HEK293 (cell line): ENCODE measurements at regions not wholly inside any gene's neighbourhood (a gene's known extent, or its start where the extent isn't known, plus 50 kb on each side); places are given as distances from the start of the nearest gene placed in this dataset.

Source experiments
- CTCF ChIA-PET: fragments of 350-600 bp; formaldehyde crosslinking; extraction: SDS; loops from one replicate; lab custom pipeline; 2021; ENCODE audit warnings: antibody characterized with exemption; lab: Yijun Ruan, JAX
- POLR2A ChIA-PET: fragments of 300-600 bp; formaldehyde crosslinking; extraction: SDS; loops from one replicate; lab custom pipeline; 2020; ENCODE audit warnings: antibody characterized with exemption, inconsistent platforms; lab: Yijun Ruan, JAX
- H3K27ac ChIP-seq: fragments of 200-500 bp; sonication (Bioruptor generic); 2 replicates; pipeline ENCODE4 v1.5.1; 2014; ENCODE audit warnings: low read depth, low read length, control low read depth, inconsistent platforms; ENCODE audit errors: extremely low read depth
- H3K36me3 ChIP-seq, 2 experiments: fragments of 200-500 bp in 1 of 2; sonication (Bioruptor generic) in 1 of 2; 1 replicate in 1 of 2; 2 replicates in 1 of 2; pipeline ENCODE4 v1.5.1; 2014 to 2017; ENCODE audit warnings: inconsistent platforms in 2 of 2, low read length in 2 of 2; ENCODE audit not compliant: control insufficient read depth in 2 of 2, insufficient read depth in 1 of 2
- H3K4me1 ChIP-seq: fragments of 200-500 bp; sonication (Bioruptor generic); 2 replicates; pipeline ENCODE4 v1.5.1; 2014; ENCODE audit warnings: mild to moderate bottlenecking, low read length, inconsistent platforms; ENCODE audit not compliant: control insufficient read depth, insufficient read depth
- H3K4me3 ChIP-seq: 2 replicates; pipeline ENCODE4 v1.5.1; 2011; ENCODE audit warnings: low read depth, mild to moderate bottlenecking, control low read depth, low read length, moderate library complexity
- H3K9me3 ChIP-seq: fragments of 200-500 bp; sonication (Bioruptor generic); 2 replicates; pipeline ENCODE4 v1.5.1; 2014; ENCODE audit warnings: low read depth, low read length, inconsistent platforms; ENCODE audit not compliant: control insufficient read depth, insufficient read depth
- HOXD13 ChIP-seq: sonication (generic); formaldehyde crosslinking; IDR thresholded peaks from 2 replicates; pipeline ENCODE4 v1.8.0; 2022; ENCODE audit warnings: missing genetic modification reagents, borderline replicate concordance
- KLF1 ChIP-seq: fragments of 450-650 bp; formaldehyde crosslinking; IDR thresholded peaks from 2 replicates; pipeline ENCODE4 v1.5.1; 2016; ENCODE audit warnings: missing biosample characterization, missing genetic modification characterization
- SP2 ChIP-seq: fragments of 450-650 bp; formaldehyde crosslinking; IDR thresholded peaks from 2 replicates; pipeline ENCODE4 v1.5.1; 2016; ENCODE audit warnings: missing biosample characterization, missing genetic modification characterization
- SP3 ChIP-seq: fragments of 450-650 bp; formaldehyde crosslinking; IDR thresholded peaks from 2 replicates; pipeline ENCODE4 v1.5.1; 2016; ENCODE audit warnings: missing biosample characterization, missing genetic modification characterization
- TCF7L2 ChIP-seq: IDR thresholded peaks from 2 replicates; pipeline ENCODE4 v1.6.1; 2011; ENCODE audit warnings: low read depth, mild to moderate bottlenecking, inconsistent platforms, low read length, moderate library complexity, borderline replicate concordance
- ZBTB21 ChIP-seq: fragments of 450-650 bp; formaldehyde crosslinking; IDR thresholded peaks from 2 replicates; pipeline ENCODE4 v1.5.1; 2017; ENCODE audit warnings: missing biosample characterization, missing genetic modification characterization
- ZNF248 ChIP-seq: fragments of 450-650 bp; formaldehyde crosslinking; IDR thresholded peaks from 2 replicates; pipeline ENCODE4 v1.5.1; 2017; ENCODE audit warnings: missing biosample characterization, missing genetic modification characterization
- ZNF433 ChIP-seq: fragments of 450-650 bp; formaldehyde crosslinking; IDR thresholded peaks from 2 replicates; pipeline ENCODE4 v1.5.1; 2016; ENCODE audit warnings: missing biosample characterization, missing genetic modification characterization, low read depth
- ZNF48 ChIP-seq: fragments of 450-650 bp; formaldehyde crosslinking; IDR thresholded peaks from 2 replicates; pipeline ENCODE4 v1.5.1; 2016; ENCODE audit warnings: missing biosample characterization, missing genetic modification characterization
- ZNF596 ChIP-seq: fragments of 450-650 bp; IDR thresholded peaks from 2 replicates; pipeline ENCODE4 v1.5.0; 2018; ENCODE audit warnings: missing biosample characterization, mild to moderate bottlenecking, missing genetic modification characterization, moderate library complexity
- ZNF600 ChIP-seq: fragments of 450-650 bp; formaldehyde crosslinking; IDR thresholded peaks from 2 replicates; pipeline ENCODE4 v1.5.1; 2016; ENCODE audit warnings: missing biosample characterization, missing genetic modification characterization
- ZNF701 ChIP-seq: fragments of 450-650 bp; formaldehyde crosslinking; IDR thresholded peaks from 2 replicates; pipeline ENCODE4 v1.5.1; 2016; ENCODE audit warnings: missing biosample characterization, missing genetic modification characterization
- ZNF791 ChIP-seq: fragments of 450-650 bp; formaldehyde crosslinking; IDR thresholded peaks from 2 replicates; pipeline ENCODE4 v1.5.1; 2016; ENCODE audit warnings: missing biosample characterization, missing genetic modification characterization
- ZSCAN23 ChIP-seq: fragments of 450-650 bp; formaldehyde crosslinking; IDR thresholded peaks from 2 replicates; pipeline ENCODE4 v1.5.1; 2016; ENCODE audit warnings: missing biosample characterization, missing genetic modification characterization
- ZSCAN30 ChIP-seq: fragments of 450-650 bp; IDR thresholded peaks from 2 replicates; pipeline ENCODE4 v1.5.1; 2018; ENCODE audit warnings: missing biosample characterization, mild to moderate bottlenecking, missing genetic modification characterization, moderate library complexity
- TF ChIP-seq, protein P1 (sequence below): fragments of 450-650 bp; formaldehyde crosslinking; IDR thresholded peaks from 2 replicates; pipeline ENCODE4 v1.5.1; 2016; ENCODE audit warnings: missing biosample characterization, missing genetic modification characterization, borderline replicate concordance
- TF ChIP-seq, protein P2 (sequence below): fragments of 450-650 bp; formaldehyde crosslinking; IDR thresholded peaks from 2 replicates; pipeline ENCODE4 v1.5.1; 2016; ENCODE audit warnings: missing biosample characterization, missing genetic modification characterization, borderline replicate concordance
- TF ChIP-seq, protein P3 (sequence below): fragments of 450-650 bp; formaldehyde crosslinking; IDR thresholded peaks from 2 replicates; pipeline ENCODE4 v1.5.1; 2016; ENCODE audit warnings: missing biosample characterization, missing genetic modification characterization
- TF ChIP-seq, protein P4 (sequence below): fragments of 450-650 bp; formaldehyde crosslinking; IDR thresholded peaks from 2 replicates; pipeline ENCODE4; 2016; ENCODE audit warnings: missing biosample characterization, missing genetic modification characterization
- TF ChIP-seq, protein P5 (sequence below): fragments of 450-650 bp; formaldehyde crosslinking; IDR thresholded peaks from 2 replicates; pipeline ENCODE4 v1.5.1; 2016; ENCODE audit warnings: missing biosample characterization, missing genetic modification characterization

DNA sequence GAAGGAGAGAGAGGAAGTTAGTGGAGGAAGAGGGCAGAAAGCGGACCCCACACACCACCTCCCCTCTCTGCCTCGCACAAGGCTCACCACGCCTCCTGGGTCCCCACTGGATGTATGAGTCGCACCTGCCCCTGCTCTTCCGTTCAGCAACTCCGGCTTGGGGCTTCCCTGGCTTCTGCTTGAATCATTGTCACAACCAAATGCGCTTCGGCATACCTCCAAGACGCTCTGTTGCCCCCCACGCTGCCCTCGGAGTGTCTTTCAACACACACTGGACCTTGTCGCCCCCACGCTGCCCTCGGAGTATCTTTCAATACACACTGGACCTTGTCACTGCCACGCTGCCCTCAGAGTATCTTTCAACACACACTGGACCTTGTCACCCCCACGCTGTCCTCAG is 247.2 kb downstream of the TEX29 start (continued):
- TF ChIP-seq, protein P1, sequence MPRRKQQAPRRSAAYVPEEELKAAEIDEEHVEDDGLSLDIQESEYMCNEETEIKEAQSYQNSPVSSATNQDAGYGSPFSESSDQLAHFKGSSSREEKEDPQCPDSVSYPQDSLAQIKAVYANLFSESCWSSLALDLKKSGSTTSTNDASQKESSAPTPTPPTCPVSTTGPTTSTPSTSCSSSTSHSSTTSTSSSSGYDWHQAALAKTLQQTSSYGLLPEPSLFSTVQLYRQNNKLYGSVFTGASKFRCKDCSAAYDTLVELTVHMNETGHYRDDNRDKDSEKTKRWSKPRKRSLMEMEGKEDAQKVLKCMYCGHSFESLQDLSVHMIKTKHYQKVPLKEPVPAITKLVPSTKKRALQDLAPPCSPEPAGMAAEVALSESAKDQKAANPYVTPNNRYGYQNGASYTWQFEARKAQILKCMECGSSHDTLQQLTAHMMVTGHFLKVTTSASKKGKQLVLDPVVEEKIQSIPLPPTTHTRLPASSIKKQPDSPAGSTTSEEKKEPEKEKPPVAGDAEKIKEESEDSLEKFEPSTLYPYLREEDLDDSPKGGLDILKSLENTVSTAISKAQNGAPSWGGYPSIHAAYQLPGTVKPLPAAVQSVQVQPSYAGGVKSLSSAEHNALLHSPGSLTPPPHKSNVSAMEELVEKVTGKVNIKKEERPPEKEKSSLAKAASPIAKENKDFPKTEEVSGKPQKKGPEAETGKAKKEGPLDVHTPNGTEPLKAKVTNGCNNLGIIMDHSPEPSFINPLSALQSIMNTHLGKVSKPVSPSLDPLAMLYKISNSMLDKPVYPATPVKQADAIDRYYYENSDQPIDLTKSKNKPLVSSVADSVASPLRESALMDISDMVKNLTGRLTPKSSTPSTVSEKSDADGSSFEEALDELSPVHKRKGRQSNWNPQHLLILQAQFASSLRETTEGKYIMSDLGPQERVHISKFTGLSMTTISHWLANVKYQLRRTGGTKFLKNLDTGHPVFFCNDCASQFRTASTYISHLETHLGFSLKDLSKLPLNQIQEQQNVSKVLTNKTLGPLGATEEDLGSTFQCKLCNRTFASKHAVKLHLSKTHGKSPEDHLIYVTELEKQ (tag by site-specific recombination): no peak
- no peak for TF ChIP-seq ZSCAN23 (tag by site-specific recombination)
- TF ChIP-seq ZBTB21 (tag by site-specific recombination): no peak
- TF ChIP-seq SP3 (tag by site-specific recombination): no peak
- TF ChIP-seq SP2 (tag by site-specific recombination): no peak
- TF ChIP-seq ZNF48 (tag by site-specific recombination): no peak
- TF ChIP-seq, protein P2, sequence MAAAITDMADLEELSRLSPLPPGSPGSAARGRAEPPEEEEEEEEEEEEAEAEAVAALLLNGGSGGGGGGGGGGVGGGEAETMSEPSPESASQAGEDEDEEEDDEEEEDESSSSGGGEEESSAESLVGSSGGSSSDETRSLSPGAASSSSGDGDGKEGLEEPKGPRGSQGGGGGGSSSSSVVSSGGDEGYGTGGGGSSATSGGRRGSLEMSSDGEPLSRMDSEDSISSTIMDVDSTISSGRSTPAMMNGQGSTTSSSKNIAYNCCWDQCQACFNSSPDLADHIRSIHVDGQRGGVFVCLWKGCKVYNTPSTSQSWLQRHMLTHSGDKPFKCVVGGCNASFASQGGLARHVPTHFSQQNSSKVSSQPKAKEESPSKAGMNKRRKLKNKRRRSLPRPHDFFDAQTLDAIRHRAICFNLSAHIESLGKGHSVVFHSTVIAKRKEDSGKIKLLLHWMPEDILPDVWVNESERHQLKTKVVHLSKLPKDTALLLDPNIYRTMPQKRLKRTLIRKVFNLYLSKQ: no peak
- TF ChIP-seq, protein P3, sequence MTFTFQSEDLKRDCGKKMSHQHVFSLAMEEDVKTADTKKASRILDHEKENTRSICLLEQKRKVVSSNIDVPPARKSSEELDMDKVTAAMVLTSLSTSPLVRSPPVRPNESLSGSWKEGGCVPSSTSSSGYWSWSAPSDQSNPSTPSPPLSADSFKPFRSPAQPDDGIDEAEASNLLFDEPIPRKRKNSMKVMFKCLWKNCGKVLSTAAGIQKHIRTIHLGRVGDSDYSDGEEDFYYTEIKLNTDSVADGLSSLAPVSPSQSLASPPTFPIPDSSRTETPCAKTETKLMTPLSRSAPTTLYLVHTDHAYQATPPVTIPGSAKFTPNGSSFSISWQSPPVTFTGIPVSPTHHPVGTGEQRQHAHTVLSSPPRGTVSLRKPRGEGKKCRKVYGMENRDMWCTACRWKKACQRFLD: no peak

DNA sequence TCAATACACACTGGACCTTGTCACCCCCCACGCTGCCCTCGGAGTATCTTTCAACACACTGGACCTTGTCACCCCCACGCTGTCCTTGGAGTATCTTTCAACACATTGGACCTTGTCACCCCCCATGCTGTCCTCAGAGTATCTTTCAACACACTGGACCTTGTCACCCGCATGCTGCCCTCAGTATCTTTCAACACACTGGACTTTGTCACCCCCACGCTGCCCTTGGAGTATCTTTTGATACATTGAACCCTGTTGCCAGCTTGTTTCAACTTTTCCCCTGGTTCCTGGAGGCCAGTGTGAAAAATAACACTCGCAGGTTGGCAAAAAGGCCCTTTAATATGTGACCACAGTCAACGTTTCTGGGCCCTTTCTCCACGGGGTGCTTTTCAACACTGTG is 247.8 kb downstream of the TEX29 start:
- ChIA-PET POLR2A (no interaction called here), CTCF (no interaction called here)
- Histone ChIP-seq H3K4me3 (no peak overlapping the region), H3K27ac (no peak overlapping the region), H3K36me3 (no peaks in the 10 kb centered on the region), H3K4me1 (no peaks in the 10 kb centered on the region), H3K9me3 (no peaks in the 10 kb centered on the region)
- TF ChIP-seq TCF7L2 (no peak), ZNF791 (tag by site-specific recombination) (no peak), ZNF248 (no peak), ZNF596 (tag by site-specific recombination) (no peak), ZNF701 (tag by site-specific recombination) (no peak), ZSCAN30 (no peak), ZSCAN23 (tag by site-specific recombination) (no peak), ZNF433 (tag by site-specific recombination) (no peak), KLF1 (tag by site-specific recombination) (no peak), HOXD13 (CRISPR knock-in tag) (no peak), ZNF600 (tag by site-specific recombination) (no peak)
- TF ChIP-seq, protein P4, sequence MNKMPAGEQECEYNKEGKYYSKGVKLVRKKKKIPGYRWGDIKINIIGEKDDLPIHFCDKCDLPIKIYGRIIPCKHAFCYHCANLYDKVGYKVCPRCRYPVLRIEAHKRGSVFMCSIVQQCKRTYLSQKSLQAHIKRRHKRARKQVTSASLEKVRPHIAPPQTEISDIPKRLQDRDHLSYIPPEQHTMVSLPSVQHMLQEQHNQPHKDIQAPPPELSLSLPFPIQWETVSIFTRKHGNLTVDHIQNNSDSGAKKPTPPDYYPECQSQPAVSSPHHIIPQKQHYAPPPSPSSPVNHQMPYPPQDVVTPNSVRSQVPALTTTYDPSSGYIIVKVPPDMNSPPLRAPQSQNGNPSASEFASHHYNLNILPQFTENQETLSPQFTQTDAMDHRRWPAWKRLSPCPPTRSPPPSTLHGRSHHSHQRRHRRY (tag by site-specific recombination): no peak
- TF ChIP-seq, protein P5, sequence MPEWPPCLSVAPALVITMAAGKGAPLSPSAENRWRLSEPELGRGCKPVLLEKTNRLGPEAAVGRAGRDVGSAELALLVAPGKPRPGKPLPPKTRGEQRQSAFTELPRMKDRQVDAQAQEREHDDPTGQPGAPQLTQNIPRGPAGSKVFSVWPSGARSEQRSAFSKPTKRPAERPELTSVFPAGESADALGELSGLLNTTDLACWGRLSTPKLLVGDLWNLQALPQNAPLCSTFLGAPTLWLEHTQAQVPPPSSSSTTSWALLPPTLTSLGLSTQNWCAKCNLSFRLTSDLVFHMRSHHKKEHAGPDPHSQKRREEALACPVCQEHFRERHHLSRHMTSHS (tag by site-specific recombination): no peak
